OCI-LY3 (cell line): ENCODE measurements at regions not wholly inside any gene's neighbourhood (a gene's known extent, or its start where the extent isn't known, plus 50 kb on each side); places are given as distances from the start of the nearest gene placed in this dataset.

Source experiments
- EZH2phosphoT487 ChIP-seq: fragments of 200-600 bp; shearing (Covaris generic); IDR thresholded peaks from 2 replicates; pipeline ENCODE4 v1.6.1; 2018; ENCODE audit warnings: antibody characterized with exemption, mixed run types, low read depth
- TF ChIP-seq, protein P1 (sequence below): fragments of 200-600, 300-600 bp; sonication (generic); IDR thresholded peaks from 2 replicates; pipeline ENCODE4 v1.5.1; 2014; ENCODE audit warnings: antibody characterized with exemption, low read length, low read depth

- TF ChIP-seq, protein P1, sequence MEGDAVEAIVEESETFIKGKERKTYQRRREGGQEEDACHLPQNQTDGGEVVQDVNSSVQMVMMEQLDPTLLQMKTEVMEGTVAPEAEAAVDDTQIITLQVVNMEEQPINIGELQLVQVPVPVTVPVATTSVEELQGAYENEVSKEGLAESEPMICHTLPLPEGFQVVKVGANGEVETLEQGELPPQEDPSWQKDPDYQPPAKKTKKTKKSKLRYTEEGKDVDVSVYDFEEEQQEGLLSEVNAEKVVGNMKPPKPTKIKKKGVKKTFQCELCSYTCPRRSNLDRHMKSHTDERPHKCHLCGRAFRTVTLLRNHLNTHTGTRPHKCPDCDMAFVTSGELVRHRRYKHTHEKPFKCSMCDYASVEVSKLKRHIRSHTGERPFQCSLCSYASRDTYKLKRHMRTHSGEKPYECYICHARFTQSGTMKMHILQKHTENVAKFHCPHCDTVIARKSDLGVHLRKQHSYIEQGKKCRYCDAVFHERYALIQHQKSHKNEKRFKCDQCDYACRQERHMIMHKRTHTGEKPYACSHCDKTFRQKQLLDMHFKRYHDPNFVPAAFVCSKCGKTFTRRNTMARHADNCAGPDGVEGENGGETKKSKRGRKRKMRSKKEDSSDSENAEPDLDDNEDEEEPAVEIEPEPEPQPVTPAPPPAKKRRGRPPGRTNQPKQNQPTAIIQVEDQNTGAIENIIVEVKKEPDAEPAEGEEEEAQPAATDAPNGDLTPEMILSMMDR, result no peak
- TF ChIP-seq EZH2phosphoT487, result no peak
These were observed 72.8 kb upstream of the CLDN10 start for GRCh38 chr13:95479731-95480130.
